HG03025 (cell line): ENCODE measurements at regions not wholly inside any gene's neighbourhood (a gene's known extent, or its start where the extent isn't known, plus 50 kb on each side); places are given as distances from the start of the nearest gene placed in this dataset.
"Not testable (repeated sequence)": the region's sequence is repeated elsewhere in the genome, so short reads cannot be mapped to it uniquely, and the experiment has no call there.

ENCODE experiments used
- ATAC-seq: cut with Tn5 transposase; IDR thresholded peaks from one replicate; pipeline ENCODE4 v1.9.1; 2021; ENCODE audit warnings: mild to moderate bottlenecking, moderate library complexity; ENCODE audit not compliant: unreplicated experiment, low FRiP score

GRCh38 chr5:98500811-98501210, 272.7 kb upstream of the RGMB start:
- ATAC-seq, result no peak

GRCh38 chr5:98503616-98504015, 269.8 kb upstream of the RGMB start:
- no peak for ATAC-seq

- ATAC-seq, result no peak
Observed at GRCh38 chr5:98504505-98504904, 269.0 kb upstream of the RGMB start.

- ATAC-seq, result no peak
Observed at GRCh38 chr5:98510143-98510985, 263.1 kb upstream of the RGMB start.

- no peak for ATAC-seq
Observed at GRCh38 chr5:98513380-98513779, 260.1 kb upstream of the RGMB start.

GRCh38 chr5:98514215-98514614, 259.2 kb upstream of the RGMB start:
- ATAC-seq, result no peak

- no peak for ATAC-seq
Observed at GRCh38 chr5:98516701-98517100, 256.8 kb upstream of the RGMB start.

- no peak for ATAC-seq
Observed at GRCh38 chr5:98517560-98518366, 255.7 kb upstream of the RGMB start.

GRCh38 chr5:98518754-98519153, 254.7 kb upstream of the RGMB start:
- ATAC-seq, result no peak

- ATAC-seq, result no peak
Observed at GRCh38 chr5:98519571-98519970, 253.9 kb upstream of the RGMB start.

- ATAC-seq, result no peak
Observed at GRCh38 chr5:98521821-98522220, 251.6 kb upstream of the RGMB start.

GRCh38 chr5:98524773-98525172, 248.7 kb upstream of the RGMB start:
- ATAC-seq, result no peak

- ATAC-seq, result no peak
Observed at GRCh38 chr5:98527846-98528245, 245.6 kb upstream of the RGMB start.

GRCh38 chr5:98529321-98529720, 244.1 kb upstream of the RGMB start:
- no peak for ATAC-seq

- ATAC-seq, result no peak
Observed at GRCh38 chr5:98530224-98530623, 243.2 kb upstream of the RGMB start.

GRCh38 chr5:98535901-98536300, 237.6 kb upstream of the RGMB start:
- no peak for ATAC-seq

- no peak for ATAC-seq
Observed at GRCh38 chr5:98540056-98540455, 233.4 kb upstream of the RGMB start.

- ATAC-seq, result no peak
Observed at GRCh38 chr5:98541641-98542040, 231.8 kb upstream of the RGMB start.

- no peak for ATAC-seq
Observed at GRCh38 chr5:98543490-98543889, 230.0 kb upstream of the RGMB start.

- ATAC-seq, result not testable (repeated sequence)
Observed at GRCh38 chr5:98546924-98547323, 226.5 kb upstream of the RGMB start.

GRCh38 chr5:98556712-98557111, 216.8 kb upstream of the RGMB start:
- no peak for ATAC-seq

GRCh38 chr5:98557916-98558315, 215.5 kb upstream of the RGMB start:
- no peak for ATAC-seq
